ENCODE measurements at regions not wholly inside any gene's neighbourhood (a gene's known extent, or its start where the extent isn't known, plus 50 kb on each side); places are given as distances from the start of the nearest gene placed in this dataset.

DNA sequence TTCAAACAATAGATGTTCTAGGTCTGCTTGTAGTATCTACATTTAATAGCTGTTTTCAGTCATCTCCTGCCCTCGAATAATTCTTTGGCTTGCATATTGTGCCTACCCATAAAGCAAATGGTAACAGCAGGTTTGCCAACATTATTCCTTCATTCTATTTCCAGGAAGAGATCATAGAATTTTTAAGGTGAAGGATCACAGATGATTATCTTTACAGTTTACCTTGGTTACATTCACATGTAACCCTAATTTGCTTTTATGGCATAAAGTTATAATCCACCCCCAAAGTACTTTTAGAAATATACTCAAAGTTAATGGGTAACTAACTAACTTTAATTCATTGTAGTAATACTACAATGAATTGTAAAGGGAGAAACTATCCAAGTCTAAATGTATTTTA, 315.5 kb downstream of the NSUN3 start:
- TF ChIP-seq, protein P1, sequence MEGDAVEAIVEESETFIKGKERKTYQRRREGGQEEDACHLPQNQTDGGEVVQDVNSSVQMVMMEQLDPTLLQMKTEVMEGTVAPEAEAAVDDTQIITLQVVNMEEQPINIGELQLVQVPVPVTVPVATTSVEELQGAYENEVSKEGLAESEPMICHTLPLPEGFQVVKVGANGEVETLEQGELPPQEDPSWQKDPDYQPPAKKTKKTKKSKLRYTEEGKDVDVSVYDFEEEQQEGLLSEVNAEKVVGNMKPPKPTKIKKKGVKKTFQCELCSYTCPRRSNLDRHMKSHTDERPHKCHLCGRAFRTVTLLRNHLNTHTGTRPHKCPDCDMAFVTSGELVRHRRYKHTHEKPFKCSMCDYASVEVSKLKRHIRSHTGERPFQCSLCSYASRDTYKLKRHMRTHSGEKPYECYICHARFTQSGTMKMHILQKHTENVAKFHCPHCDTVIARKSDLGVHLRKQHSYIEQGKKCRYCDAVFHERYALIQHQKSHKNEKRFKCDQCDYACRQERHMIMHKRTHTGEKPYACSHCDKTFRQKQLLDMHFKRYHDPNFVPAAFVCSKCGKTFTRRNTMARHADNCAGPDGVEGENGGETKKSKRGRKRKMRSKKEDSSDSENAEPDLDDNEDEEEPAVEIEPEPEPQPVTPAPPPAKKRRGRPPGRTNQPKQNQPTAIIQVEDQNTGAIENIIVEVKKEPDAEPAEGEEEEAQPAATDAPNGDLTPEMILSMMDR (conservative IDR thresholded peaks at IDR 0.05; ENCODE audit: low read depth, low read length), result no peak
- TF ChIP-seq EZH2 (IDR thresholded peaks at IDR 0.05; ENCODE audit: low read length, unreplicated experiment) (no peak), EZH2phosphoT487 (IDR thresholded peaks at IDR 0.05; ENCODE audit: borderline replicate concordance, low read length) (no peak)

All from PC-3 (cell line).